WI38 (cell line): ENCODE measurements at regions not wholly inside any gene's neighbourhood (a gene's known extent, or its start where the extent isn't known, plus 50 kb on each side); places are given as distances from the start of the nearest gene placed in this dataset.

Experiments used
- H3K4me3 ChIP-seq: 2 replicates; pipeline ENCODE4 v1.5.1; 2011; ENCODE audit warnings: low read depth, mild to moderate bottlenecking, control low read depth, low read length
- TF ChIP-seq, protein P1 (sequence below): IDR thresholded peaks from 2 replicates; pipeline ENCODE4 v1.5.1; 2012; ENCODE audit warnings: low read depth, mild to moderate bottlenecking, control low read depth, low read length

DNA sequence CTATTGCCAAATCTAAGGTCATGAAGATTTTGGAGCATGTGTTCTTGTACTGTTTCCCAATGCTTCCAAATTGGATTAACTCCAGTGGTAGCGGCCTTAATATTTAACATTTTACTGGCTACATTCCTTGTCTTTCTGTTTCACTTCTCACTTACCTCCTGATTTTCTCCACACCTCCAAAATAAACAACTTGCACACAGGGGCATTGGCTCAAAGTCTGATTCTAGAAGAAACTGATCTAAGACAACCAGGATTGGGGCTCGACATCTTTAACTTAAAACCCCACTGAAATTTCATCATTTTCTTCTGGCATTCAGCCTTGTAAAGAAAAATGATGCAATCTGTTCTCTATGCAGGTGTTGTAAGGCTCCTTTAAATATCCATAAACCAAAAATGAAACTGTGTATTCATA is 557.9 kb upstream of the ID4 start:
- TF ChIP-seq, protein P1, sequence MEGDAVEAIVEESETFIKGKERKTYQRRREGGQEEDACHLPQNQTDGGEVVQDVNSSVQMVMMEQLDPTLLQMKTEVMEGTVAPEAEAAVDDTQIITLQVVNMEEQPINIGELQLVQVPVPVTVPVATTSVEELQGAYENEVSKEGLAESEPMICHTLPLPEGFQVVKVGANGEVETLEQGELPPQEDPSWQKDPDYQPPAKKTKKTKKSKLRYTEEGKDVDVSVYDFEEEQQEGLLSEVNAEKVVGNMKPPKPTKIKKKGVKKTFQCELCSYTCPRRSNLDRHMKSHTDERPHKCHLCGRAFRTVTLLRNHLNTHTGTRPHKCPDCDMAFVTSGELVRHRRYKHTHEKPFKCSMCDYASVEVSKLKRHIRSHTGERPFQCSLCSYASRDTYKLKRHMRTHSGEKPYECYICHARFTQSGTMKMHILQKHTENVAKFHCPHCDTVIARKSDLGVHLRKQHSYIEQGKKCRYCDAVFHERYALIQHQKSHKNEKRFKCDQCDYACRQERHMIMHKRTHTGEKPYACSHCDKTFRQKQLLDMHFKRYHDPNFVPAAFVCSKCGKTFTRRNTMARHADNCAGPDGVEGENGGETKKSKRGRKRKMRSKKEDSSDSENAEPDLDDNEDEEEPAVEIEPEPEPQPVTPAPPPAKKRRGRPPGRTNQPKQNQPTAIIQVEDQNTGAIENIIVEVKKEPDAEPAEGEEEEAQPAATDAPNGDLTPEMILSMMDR, result no peak
- H3K4me3 ChIP-seq, result no peak overlapping the region

DNA sequence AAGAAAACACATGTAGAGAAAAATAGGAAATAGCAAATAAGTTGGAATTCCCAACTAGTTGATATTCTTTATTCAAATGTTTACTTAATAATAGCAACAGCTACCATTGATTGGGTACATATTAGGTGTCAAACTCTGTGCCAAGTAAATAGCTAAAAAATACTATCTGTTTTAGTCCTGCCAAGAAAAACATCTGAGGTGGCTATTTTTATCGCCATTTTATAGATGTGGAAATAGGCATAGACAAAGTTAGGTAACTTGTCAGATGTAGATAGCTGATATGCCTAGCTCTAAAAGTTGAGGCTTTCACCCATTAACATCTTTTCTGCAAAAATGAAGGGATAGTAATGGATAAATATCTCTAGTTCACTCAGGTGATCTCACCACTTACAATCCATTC is 549.2 kb upstream of the ID4 start:
- no peak overlapping the region for H3K4me3 ChIP-seq
- TF ChIP-seq, protein P1, result no peak

DNA sequence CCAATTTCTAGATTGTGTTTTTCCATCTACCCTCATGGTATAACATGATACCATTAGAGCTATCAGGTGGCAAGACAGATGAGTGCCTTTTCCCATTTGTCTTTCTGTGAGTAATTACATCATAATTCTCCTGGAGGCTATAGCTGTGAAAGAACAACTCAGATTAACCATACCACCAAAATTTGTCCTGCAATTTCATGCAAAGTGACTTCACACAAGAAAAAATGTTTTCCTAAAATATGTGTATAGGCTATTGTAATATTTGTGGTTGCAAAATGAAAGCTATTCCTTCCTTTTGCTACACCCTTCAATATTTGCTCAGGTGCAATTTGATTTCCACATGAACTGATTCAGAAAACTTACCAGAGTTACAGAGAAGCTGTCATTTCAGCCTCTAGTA is 547.7 kb upstream of the ID4 start:
- TF ChIP-seq, protein P1, result no peak
- no peak overlapping the region for H3K4me3 ChIP-seq

DNA sequence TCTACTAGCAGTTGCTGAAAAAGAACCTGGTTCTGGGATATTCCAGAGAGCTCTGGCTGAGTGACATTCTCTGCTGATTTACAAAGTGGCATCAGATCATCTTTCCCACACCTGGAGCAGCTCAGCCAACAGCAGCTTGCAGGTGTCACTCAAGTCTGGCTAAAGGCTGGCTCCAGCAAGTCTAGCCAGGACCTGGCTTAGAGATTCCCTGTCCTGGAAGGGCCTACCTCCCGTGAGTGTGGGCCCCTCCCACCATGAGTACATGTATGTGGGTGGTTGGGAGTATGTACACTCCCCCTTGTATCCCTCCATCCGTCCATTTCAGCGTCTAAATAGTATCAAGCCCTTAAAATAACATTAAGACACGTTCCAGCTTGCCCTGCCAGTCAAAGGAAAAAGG is 539.3 kb upstream of the ID4 start:
- TF ChIP-seq, protein P1, result no peak
- no peak overlapping the region for H3K4me3 ChIP-seq

DNA sequence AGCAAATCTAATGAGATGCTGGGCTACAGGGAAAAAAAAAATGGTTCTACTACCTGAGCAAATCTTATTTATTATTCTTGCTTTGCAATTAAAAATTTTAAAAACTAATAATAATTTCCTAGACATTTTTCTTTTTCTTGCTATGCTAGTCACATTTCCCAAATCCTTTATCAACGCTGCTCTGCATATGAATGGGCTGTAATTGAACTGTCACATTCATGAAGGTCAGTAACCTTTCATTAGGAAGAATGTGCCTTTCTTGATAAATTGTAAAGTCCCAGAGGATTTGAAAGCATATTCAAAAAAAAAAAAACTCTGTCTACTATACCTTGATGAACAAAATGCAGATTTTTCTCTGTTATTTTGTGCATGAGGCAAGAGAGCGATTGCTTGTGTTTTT is 538.7 kb upstream of the ID4 start:
- TF ChIP-seq, protein P1, result no peak
- no peak overlapping the region for H3K4me3 ChIP-seq

DNA sequence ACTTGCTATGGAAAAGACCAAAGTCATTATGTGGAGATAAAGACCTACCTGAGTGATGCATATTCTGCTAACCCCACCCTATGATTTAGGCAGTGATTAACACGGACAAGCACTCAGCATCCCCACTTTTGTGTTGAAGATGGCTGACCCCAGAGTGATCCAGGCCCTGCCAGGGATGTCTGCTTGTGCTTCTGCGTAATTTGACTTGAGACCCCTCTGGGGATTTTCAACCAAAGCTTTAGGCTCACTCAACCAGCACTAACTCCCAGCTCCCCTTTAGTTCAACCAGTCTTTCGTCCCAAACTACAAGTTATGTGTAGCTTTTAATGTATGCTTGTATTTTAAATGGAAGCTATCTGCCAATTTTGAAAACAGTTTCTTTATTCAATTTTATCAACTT is 538.0 kb upstream of the ID4 start:
- TF ChIP-seq, protein P1, result no peak
- no peak overlapping the region for H3K4me3 ChIP-seq

DNA sequence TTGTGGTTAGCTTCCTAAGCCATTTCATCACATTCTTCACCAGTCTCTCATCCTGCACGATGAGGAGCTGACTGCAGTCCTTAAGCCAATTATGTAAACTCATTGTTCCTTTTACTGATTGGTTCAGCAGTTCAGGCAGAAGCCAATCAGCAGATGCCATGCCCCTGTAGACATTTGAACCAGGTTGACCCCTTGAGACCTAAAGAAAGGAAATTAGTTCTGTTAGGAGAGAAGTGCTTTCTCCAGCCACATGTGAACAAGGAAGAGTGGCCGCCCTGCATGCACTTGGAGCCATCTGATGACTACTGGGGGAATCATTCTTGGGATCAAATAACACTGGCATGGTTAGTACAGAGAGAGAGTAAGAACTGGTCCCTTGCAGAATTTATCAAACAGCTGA is 535.2 kb upstream of the ID4 start:
- no peak overlapping the region for H3K4me3 ChIP-seq
- TF ChIP-seq, protein P1, result no peak
